ENCODE measurements at regions not wholly inside any gene's neighbourhood (a gene's known extent, or its start where the extent isn't known, plus 50 kb on each side); places are given as distances from the start of the nearest gene placed in this dataset.

DNA sequence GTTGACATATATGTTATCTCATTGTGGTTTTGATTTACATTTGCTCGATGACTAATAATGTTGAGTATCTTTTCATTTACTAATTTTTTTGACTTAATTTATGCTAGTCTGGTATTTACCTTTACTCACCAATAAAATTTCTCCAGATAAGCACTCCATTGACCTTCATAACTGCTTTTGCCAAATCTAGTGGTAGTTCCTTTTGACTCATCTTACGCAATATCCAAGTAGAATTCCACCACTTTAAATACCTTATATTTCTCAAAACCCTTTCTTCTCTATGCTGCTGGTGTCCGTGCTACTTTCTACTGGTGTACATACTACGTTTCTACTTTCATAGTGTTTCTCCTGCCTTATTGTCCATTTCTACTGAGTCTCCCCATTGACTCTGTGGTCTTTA is 407.6 kb upstream of the SPHKAP start:
- no peaks in the 10 kb centered on the region for H3K79me2 ChIP-seq (ENCODE audit: control insufficient read depth, insufficient read depth, low read length)
- H4K20me1 ChIP-seq (replicated peaks; ENCODE audit: control insufficient read depth, extremely low read depth, insufficient read depth, low read length) = no peaks in the 10 kb centered on the region
- no peak for TF ChIP-seq POLR2A (IDR thresholded peaks at IDR 0.05; ENCODE audit: low read depth, low read length)
- no peak for TF ChIP-seq EZH2 (IDR thresholded peaks at IDR 0.05; ENCODE audit: borderline replicate concordance, low read depth, low read length, severe bottlenecking)
- TF ChIP-seq FOS (IDR thresholded peaks at IDR 0.05; ENCODE audit: borderline replicate concordance, insufficient read depth, low read length) = no peak
- TF ChIP-seq, protein P1, sequence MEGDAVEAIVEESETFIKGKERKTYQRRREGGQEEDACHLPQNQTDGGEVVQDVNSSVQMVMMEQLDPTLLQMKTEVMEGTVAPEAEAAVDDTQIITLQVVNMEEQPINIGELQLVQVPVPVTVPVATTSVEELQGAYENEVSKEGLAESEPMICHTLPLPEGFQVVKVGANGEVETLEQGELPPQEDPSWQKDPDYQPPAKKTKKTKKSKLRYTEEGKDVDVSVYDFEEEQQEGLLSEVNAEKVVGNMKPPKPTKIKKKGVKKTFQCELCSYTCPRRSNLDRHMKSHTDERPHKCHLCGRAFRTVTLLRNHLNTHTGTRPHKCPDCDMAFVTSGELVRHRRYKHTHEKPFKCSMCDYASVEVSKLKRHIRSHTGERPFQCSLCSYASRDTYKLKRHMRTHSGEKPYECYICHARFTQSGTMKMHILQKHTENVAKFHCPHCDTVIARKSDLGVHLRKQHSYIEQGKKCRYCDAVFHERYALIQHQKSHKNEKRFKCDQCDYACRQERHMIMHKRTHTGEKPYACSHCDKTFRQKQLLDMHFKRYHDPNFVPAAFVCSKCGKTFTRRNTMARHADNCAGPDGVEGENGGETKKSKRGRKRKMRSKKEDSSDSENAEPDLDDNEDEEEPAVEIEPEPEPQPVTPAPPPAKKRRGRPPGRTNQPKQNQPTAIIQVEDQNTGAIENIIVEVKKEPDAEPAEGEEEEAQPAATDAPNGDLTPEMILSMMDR (IDR thresholded peaks at IDR 0.05; ENCODE audit: extremely low read depth in 1 of 2, insufficient read depth in 1 of 2, low read depth in 1 of 2, low read length in 2 of 2) = no peak
- TF ChIP-seq MYC (IDR thresholded peaks at IDR 0.05; ENCODE audit: low read depth, low read length) = no peak
- TF ChIP-seq POLR2AphosphoS5 (IDR thresholded peaks at IDR 0.05; ENCODE audit: insufficient read depth, low read depth, low read length) = no peak
- no peak for TF ChIP-seq JUN (IDR thresholded peaks at IDR 0.05; ENCODE audit: borderline replicate concordance, insufficient read depth, insufficient read length, low read depth)
- TF ChIP-seq GATA2 (IDR thresholded peaks at IDR 0.05; ENCODE audit: insufficient read depth, insufficient read length, low read depth, low read length) = no peak
- TF ChIP-seq, protein P2, sequence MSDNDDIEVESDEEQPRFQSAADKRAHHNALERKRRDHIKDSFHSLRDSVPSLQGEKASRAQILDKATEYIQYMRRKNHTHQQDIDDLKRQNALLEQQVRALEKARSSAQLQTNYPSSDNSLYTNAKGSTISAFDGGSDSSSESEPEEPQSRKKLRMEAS (IDR thresholded peaks at IDR 0.05; ENCODE audit: insufficient read depth, insufficient read length) = no peak
- H2AFZ ChIP-seq (ENCODE audit: low read depth, low read length) = no peak overlapping the region
- BruUV-seq (replicated peaks) = no TSS peak
- no peak overlapping the region for H3K9ac ChIP-seq (replicated peaks; ENCODE audit: extremely low read depth, insufficient read depth, low read length)
- H3K9me1 ChIP-seq (replicated peaks; ENCODE audit: control insufficient read depth, extremely low read depth, insufficient read depth, low read length) = no peaks in the 10 kb centered on the region
- ChIA-PET CTCF (no interaction called here), POLR2A (no interaction called here)
- H3K27ac ChIP-seq (ENCODE audit: insufficient read depth, low read depth, low read length) = no peak overlapping the region
- no peak overlapping the region for H3K4me2 ChIP-seq (ENCODE audit: insufficient read depth, low read length)
- no peak for FAIRE-seq
- no peaks in the 10 kb centered on the region for H3K36me3 ChIP-seq (ENCODE audit: control insufficient read depth in 2 of 2, extremely low read depth in 1 of 2, insufficient read depth in 2 of 2, low read length in 2 of 2)
- no peaks in the 10 kb centered on the region for H3K27me3 ChIP-seq (ENCODE audit: control insufficient read depth in 2 of 2, insufficient read depth in 2 of 2, low read length in 2 of 2)
- DNase-seq (ENCODE audit: low read depth, low spot score) = no peak
- H3K4me3 ChIP-seq (replicated peaks in 1 of 3; ENCODE audit: insufficient read depth in 1 of 3, low read depth in 1 of 3, low read length in 3 of 3) = no peak overlapping the region
- intact Hi-C loops (cut with micrococcal nuclease) (no loop called here), dilution Hi-C loops (cut with MboI; ENCODE audit: extremely low pct_ligation_motif_present, low sequenced_read_pairs) (no loop called here)
- no peaks in the 10 kb centered on the region for H3K9me3 ChIP-seq (replicated peaks; ENCODE audit: control insufficient read depth, insufficient read depth, low read length)
- H3K4me1 ChIP-seq (ENCODE audit: control insufficient read depth, extremely low read depth, insufficient read depth, low read length) = no peaks in the 10 kb centered on the region

Measured in endothelial cell of umbilical vein (primary cell).